ENCODE measurements at regions not wholly inside any gene's neighbourhood (a gene's known extent, or its start where the extent isn't known, plus 50 kb on each side); places are given as distances from the start of the nearest gene placed in this dataset.

GRCh38 chr4:60155088-60155487 lies 1045.0 kb upstream of the ADGRL3 start:
- no peak for TF ChIP-seq CTCF (IDR thresholded peaks at IDR 0.05; ENCODE audit: insufficient read depth, low read depth, low read length)
- TF ChIP-seq EZH2 (IDR thresholded peaks at IDR 0.05; ENCODE audit: insufficient read depth, low read length) = no peak

Data from astrocyte (in vitro differentiated cells and primary cell).